GM23338 (cell line): ENCODE measurements at regions not wholly inside any gene's neighbourhood (a gene's known extent, or its start where the extent isn't known, plus 50 kb on each side); places are given as distances from the start of the nearest gene placed in this dataset.

Source experiments
- ATAC-seq: fragments of 200-7000 bp; cut with Tn5 transposase; 3 replicates; pipeline ENCODE4 v1.9.1; 2020
- DNase-seq: peaks from one replicate; pipeline ENCODE4 v3.0.0-alpha.2; 2015; ENCODE audit warnings: low spot score
- H2AFZ ChIP-seq: fragments of 200-600 bp; sonication (generic); 2 replicates; pipeline ENCODE4 v1.8.0; 2016; ENCODE audit warnings: antibody characterized with exemption, mild to moderate bottlenecking, moderate library complexity
- H3F3A ChIP-seq: fragments of 200-600 bp; sonication (generic); replicated peaks from 2 replicates; pipeline ENCODE4 v1.8.0; 2017; ENCODE audit warnings: antibody characterized with exemption, mixed run types, low read depth
- H3K27ac ChIP-seq: fragments of 200-600 bp; sonication (generic); 2 replicates; pipeline ENCODE4 v1.6.1; 2016; ENCODE audit warnings: low read depth
- H3K27me3 ChIP-seq: fragments of 200-600 bp; sonication (generic); 2 replicates; pipeline ENCODE4 v1.8.0; 2016; ENCODE audit warnings: mild to moderate bottlenecking, mixed run types, moderate library complexity; ENCODE audit not compliant: insufficient read depth
- H3K36me3 ChIP-seq: fragments of 200-600 bp; sonication (generic); 2 replicates; pipeline ENCODE4 v1.8.0; 2016; ENCODE audit warnings: mild to moderate bottlenecking; ENCODE audit not compliant: insufficient read depth
- H3K4me1 ChIP-seq: fragments of 200-600 bp; sonication (generic); 2 replicates; pipeline ENCODE4 v1.8.0; 2016; ENCODE audit warnings: mild to moderate bottlenecking, moderate library complexity; ENCODE audit not compliant: insufficient read depth
- H3K4me2 ChIP-seq: fragments of 200-600 bp; sonication (generic); 2 replicates; pipeline ENCODE4 v1.7.1; 2017; ENCODE audit warnings: mixed run types
- H3K4me3 ChIP-seq: fragments of 200-600 bp; sonication (generic); 2 replicates; pipeline ENCODE4 v1.6.1; 2016; ENCODE audit warnings: mixed run types
- H3K79me2 ChIP-seq: fragments of 200-600 bp; sonication (generic); replicated peaks from 2 replicates; pipeline ENCODE4 v1.8.0; 2017; ENCODE audit warnings: mild to moderate bottlenecking; ENCODE audit not compliant: insufficient read depth
- H3K9me2 ChIP-seq: fragments of 200-600 bp; sonication (generic); 2 replicates; pipeline ENCODE4 v1.8.0; 2017; ENCODE audit not compliant: insufficient read depth
- H4K20me1 ChIP-seq: fragments of 200-600 bp; sonication (generic); replicated peaks from 2 replicates; pipeline ENCODE4 v1.8.0; 2017; ENCODE audit warnings: mild to moderate bottlenecking; ENCODE audit not compliant: insufficient read depth
- H3K27ac Mint-ChIP-seq: 2 replicates; pipeline ENCODE4 v1.8.0; 2020; ENCODE audit warnings: inconsistent platforms, mild to moderate bottlenecking, moderate library complexity, mixed read lengths
- H3K27me3 Mint-ChIP-seq: 3 replicates; pipeline ENCODE4 v1.8.0; 2022; ENCODE audit warnings: low read depth, mild to moderate bottlenecking, moderate library complexity, mixed read lengths, inconsistent platforms; ENCODE audit not compliant: insufficient read depth, poor library complexity
- H3K36me3 Mint-ChIP-seq: 3 replicates; pipeline ENCODE4 v1.8.0; 2021; ENCODE audit warnings: low read depth, mild to moderate bottlenecking, inconsistent platforms, moderate library complexity, mixed read lengths
- H3K4me1 Mint-ChIP-seq: 3 replicates; pipeline ENCODE4 v1.8.0; 2020; ENCODE audit warnings: mild to moderate bottlenecking, inconsistent platforms, mixed read lengths
- H3K4me3 Mint-ChIP-seq: 3 replicates; pipeline ENCODE4 v1.8.0; 2021; ENCODE audit warnings: moderate library complexity, mild to moderate bottlenecking, inconsistent platforms, mixed read lengths
- H3K9me3 Mint-ChIP-seq: 3 replicates; pipeline ENCODE4 v1.8.0; 2020; ENCODE audit warnings: moderate library complexity, mild to moderate bottlenecking, inconsistent platforms, mixed read lengths
- CREB1 ChIP-seq: fragments of 250-450 bp; sonication (Bioruptor Pico); IDR thresholded peaks from 2 replicates; pipeline ENCODE4 v1.5.0; 2020; ENCODE audit warnings: low read depth, mild to moderate bottlenecking, moderate library complexity
- ETS1 ChIP-seq: IDR thresholded peaks from 2 replicates; pipeline ENCODE4 v1.6.1; 2016; ENCODE audit warnings: antibody characterized with exemption
- EZH2 ChIP-seq: fragments of 200-600 bp; sonication (generic); IDR thresholded peaks from one replicate; pipeline ENCODE4 v1.8.0; 2017; ENCODE audit warnings: antibody characterized with exemption, mild to moderate bottlenecking, low read depth; ENCODE audit not compliant: unreplicated experiment
- EZH2phosphoT487 ChIP-seq: fragments of 200-600 bp; sonication (generic); IDR thresholded peaks from one replicate; pipeline ENCODE4 v1.8.1; 2018; ENCODE audit warnings: antibody characterized with exemption; ENCODE audit not compliant: unreplicated experiment
- JUNB ChIP-seq: IDR thresholded peaks from one replicate; pipeline ENCODE4 v1.6.1; 2016; ENCODE audit warnings: antibody characterized with exemption; ENCODE audit not compliant: unreplicated experiment
- NANOG ChIP-seq: IDR thresholded peaks from 2 replicates; pipeline ENCODE4 v1.6.1; 2016; ENCODE audit warnings: antibody characterized with exemption, borderline replicate concordance
- POLR2AphosphoS5 ChIP-seq: IDR thresholded peaks from 2 replicates; pipeline ENCODE4 v1.6.1; 2016; ENCODE audit warnings: antibody characterized with exemption, low read depth
- STAT1 ChIP-seq: IDR thresholded peaks from one replicate; pipeline ENCODE4 v1.6.1; 2016; ENCODE audit warnings: antibody characterized with exemption; ENCODE audit not compliant: unreplicated experiment
- ZNF114 ChIP-seq: fragments of 250-450 bp; sonication (Bioruptor Pico); IDR thresholded peaks from 2 replicates; pipeline ENCODE4 v1.5.0; 2020; ENCODE audit warnings: mild to moderate bottlenecking, moderate library complexity
- ZNF331 ChIP-seq: fragments of 250-450 bp; sonication (Bioruptor Pico); IDR thresholded peaks from 2 replicates; pipeline ENCODE4 v1.5.0; 2020; ENCODE audit warnings: low read depth, mild to moderate bottlenecking, moderate library complexity
- ZNF462 ChIP-seq: fragments of 250-450 bp; sonication (Bioruptor Pico); IDR thresholded peaks from 2 replicates; pipeline ENCODE4 v1.5.0; 2020; ENCODE audit warnings: mild to moderate bottlenecking, moderate library complexity
- TF ChIP-seq, protein P1 (sequence below): IDR thresholded peaks from one replicate; pipeline ENCODE4 v1.6.1; 2018; ENCODE audit warnings: antibody characterized with exemption; ENCODE audit not compliant: unreplicated experiment
- TF ChIP-seq, protein P2 (sequence below), 2 experiments: fragments of 200-600 bp in 1 of 2; sonication (generic) in 1 of 2; conservative IDR thresholded peaks; 2 replicates each; pipeline versions ENCODE4 v1.5.1 to v1.6.1; 2016 to 2017; ENCODE audit warnings: antibody characterized with exemption in 2 of 2, low read depth in 2 of 2, mild to moderate bottlenecking in 2 of 2, moderate library complexity in 1 of 2

GRCh38 chr2:199588054-199588453 lies 130.3 kb upstream of the SATB2 start:
- no peak; the same call in 2 of the 3 replicates for ATAC-seq
- TF ChIP-seq, protein P1, sequence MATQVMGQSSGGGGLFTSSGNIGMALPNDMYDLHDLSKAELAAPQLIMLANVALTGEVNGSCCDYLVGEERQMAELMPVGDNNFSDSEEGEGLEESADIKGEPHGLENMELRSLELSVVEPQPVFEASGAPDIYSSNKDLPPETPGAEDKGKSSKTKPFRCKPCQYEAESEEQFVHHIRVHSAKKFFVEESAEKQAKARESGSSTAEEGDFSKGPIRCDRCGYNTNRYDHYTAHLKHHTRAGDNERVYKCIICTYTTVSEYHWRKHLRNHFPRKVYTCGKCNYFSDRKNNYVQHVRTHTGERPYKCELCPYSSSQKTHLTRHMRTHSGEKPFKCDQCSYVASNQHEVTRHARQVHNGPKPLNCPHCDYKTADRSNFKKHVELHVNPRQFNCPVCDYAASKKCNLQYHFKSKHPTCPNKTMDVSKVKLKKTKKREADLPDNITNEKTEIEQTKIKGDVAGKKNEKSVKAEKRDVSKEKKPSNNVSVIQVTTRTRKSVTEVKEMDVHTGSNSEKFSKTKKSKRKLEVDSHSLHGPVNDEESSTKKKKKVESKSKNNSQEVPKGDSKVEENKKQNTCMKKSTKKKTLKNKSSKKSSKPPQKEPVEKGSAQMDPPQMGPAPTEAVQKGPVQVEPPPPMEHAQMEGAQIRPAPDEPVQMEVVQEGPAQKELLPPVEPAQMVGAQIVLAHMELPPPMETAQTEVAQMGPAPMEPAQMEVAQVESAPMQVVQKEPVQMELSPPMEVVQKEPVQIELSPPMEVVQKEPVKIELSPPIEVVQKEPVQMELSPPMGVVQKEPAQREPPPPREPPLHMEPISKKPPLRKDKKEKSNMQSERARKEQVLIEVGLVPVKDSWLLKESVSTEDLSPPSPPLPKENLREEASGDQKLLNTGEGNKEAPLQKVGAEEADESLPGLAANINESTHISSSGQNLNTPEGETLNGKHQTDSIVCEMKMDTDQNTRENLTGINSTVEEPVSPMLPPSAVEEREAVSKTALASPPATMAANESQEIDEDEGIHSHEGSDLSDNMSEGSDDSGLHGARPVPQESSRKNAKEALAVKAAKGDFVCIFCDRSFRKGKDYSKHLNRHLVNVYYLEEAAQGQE = no peak
- TF ChIP-seq NANOG (no peak), CREB1 (CRISPR knock-in tag) (no peak), ZNF462 (CRISPR knock-in tag) (no peak), STAT1 (no peak), ZNF331 (CRISPR knock-in tag) (no peak), EZH2phosphoT487 (no peak), ETS1 (no peak), JUNB (no peak), EZH2 (no peak), POLR2AphosphoS5 (no peak), ZNF114 (CRISPR knock-in tag) (no peak)
- TF ChIP-seq, protein P2, sequence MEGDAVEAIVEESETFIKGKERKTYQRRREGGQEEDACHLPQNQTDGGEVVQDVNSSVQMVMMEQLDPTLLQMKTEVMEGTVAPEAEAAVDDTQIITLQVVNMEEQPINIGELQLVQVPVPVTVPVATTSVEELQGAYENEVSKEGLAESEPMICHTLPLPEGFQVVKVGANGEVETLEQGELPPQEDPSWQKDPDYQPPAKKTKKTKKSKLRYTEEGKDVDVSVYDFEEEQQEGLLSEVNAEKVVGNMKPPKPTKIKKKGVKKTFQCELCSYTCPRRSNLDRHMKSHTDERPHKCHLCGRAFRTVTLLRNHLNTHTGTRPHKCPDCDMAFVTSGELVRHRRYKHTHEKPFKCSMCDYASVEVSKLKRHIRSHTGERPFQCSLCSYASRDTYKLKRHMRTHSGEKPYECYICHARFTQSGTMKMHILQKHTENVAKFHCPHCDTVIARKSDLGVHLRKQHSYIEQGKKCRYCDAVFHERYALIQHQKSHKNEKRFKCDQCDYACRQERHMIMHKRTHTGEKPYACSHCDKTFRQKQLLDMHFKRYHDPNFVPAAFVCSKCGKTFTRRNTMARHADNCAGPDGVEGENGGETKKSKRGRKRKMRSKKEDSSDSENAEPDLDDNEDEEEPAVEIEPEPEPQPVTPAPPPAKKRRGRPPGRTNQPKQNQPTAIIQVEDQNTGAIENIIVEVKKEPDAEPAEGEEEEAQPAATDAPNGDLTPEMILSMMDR (conservative IDR thresholded peaks at IDR 0.05; ENCODE audit: low read depth in 2 of 2) = no peak

More at GRCh38 chr2:199588054-199588453, 130.3 kb upstream of the SATB2 start:
- no peaks in the 10 kb centered on the region for H3K27me3 Mint-ChIP-seq
- Histone ChIP-seq H3K4me1 (peaks cover 29% of the 10 kb centered on the region), H3K4me2 (no peak overlapping the region; the same call in 1 of the 2 replicates), H3F3A (no peaks in the 10 kb centered on the region), H2AFZ (no peak overlapping the region), H3K27me3 (no peaks in the 10 kb centered on the region), H3K4me3 (no peak overlapping the region), H4K20me1 (no peaks in the 10 kb centered on the region), H3K36me3 (no peaks in the 10 kb centered on the region), H3K9me2 (no peaks in the 10 kb centered on the region), H3K27ac (no peak overlapping the region), H3K79me2 (no peaks in the 10 kb centered on the region)
- H3K4me1 Mint-ChIP-seq = peaks cover 27% of the 10 kb centered on the region
- DNase-seq = no peak
- H3K36me3 Mint-ChIP-seq = no peaks in the 10 kb centered on the region
- no peak overlapping the region for H3K4me3 Mint-ChIP-seq
- H3K27ac Mint-ChIP-seq = no peak overlapping the region
- H3K9me3 Mint-ChIP-seq = no peaks in the 10 kb centered on the region
